Limb (tissue), 2 donors: ENCODE measurements at regions not wholly inside any gene's neighbourhood (a gene's known extent, or its start where the extent isn't known, plus 50 kb on each side); places are given as distances from the start of the nearest gene placed in this dataset.
"Not testable (repeated sequence)": the region's sequence is repeated elsewhere in the genome, so short reads cannot be mapped to it uniquely, and the experiment has no call there.

Experiments used
- DNase-seq, 2 donors: peaks; one replicate each; pipeline ENCODE4 v3.0.0-alpha.2; 2016; ENCODE audit errors: extremely low spot score in 2 of 2

GRCh38 chr7:41436139-41436538 is 266.8 kb downstream of the INHBA start:
- DNase-seq: no peak

GRCh38 chr7:41435020-41435419 is 267.9 kb downstream of the INHBA start:
- DNase-seq: not testable (repeated sequence)

DNA sequence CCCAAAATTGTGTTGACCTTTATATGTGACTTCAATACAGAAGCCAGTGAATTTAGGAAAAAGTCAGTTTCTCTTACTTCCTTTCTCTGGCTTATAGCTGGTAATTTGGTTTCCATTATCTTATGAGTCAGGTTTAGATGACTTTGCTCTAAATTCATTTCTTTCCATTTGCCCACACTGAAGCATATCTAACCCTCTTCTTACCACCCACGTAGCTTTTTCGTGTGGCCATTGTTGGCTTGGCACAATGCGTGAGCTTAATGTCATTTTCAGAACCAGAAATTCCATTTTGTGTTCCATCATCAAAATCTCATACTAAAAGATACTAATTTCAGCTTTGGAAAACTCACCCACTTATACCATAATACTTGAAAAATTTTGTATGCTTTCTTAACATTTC is 271.2 kb downstream of the INHBA start:
- DNase-seq: no peak

DNA sequence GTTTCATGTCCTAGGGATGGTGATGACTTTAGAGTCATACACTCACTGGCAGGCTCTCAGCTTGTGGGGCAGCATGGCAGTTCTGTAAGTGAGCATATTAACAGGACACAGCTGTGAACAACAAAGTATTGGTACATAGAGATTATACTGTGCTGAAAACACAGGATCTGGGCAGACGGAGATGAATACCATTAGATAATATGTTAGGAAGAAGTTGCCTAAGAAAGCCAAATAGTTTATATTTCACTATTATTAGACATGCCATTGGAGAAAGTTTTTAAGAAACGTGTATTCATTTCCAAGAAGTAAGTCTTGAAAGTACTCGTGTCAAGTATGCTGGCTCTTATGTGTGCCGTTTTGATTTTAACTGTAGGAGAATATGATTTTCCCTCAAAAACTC is 274.5 kb downstream of the INHBA start:
- no peak for DNase-seq

DNA sequence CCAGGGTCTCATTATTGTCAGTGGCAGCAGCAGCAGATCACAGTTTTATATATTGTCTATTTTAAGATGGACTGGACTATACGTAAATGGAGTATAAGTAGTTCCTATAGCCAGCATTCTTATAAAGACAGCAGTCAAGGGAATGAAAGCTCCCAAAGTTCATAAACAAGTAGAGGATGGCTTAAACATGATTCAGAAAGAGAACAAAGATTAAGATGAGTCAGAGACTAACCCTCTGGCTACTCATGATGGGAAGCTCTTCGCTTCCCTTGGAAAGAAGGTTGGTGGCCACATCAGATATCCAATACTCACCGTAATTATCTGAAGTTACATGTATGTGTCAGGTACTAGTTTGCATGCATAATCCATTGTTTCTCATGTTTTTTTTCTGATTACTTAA is 277.0 kb downstream of the INHBA start:
- no peak for DNase-seq

DNA sequence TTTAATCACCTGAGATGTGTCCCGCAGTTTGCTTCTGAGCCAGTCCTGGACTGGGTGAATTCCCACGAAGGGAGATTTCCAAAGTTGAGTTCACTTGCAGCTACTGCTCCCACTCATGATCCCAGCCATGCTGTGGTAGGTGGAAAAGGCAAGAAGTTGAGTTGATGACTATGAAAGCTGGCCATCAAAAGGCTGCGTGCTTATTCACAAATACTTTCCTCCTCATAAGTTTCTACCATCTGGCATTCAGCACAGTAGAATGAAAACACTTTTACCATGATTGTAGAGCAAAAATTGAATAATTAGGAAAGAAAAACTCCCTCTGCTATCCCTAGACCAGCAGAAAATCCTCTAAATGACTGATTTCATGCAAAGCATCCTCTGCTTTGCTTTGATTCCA is 281.8 kb downstream of the INHBA start:
- DNase-seq: no peak

GRCh38 chr7:41420421-41420820 is 282.5 kb downstream of the INHBA start:
- DNase-seq: peak in 1 of 2 donors; percentile 17

DNA sequence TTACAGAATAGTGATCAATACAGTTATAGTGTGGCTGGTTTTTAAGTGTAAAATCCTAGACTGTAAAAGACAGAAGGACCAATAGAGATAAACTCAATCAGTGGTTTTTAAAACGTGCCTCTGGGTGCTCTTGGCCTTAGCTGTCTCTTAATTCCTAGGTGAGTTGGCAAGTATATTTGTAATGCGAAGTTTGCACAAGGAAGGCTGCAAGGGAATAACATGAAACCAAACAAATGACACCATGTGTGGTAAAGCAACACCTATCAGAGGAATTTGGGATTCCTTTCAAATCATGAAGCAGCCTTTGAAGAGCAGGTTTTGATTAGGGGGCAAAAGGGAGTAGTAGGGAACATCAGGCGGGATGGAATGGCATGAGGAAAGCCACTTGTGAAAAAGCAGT is 284.6 kb downstream of the INHBA start:
- no peak for DNase-seq

DNA sequence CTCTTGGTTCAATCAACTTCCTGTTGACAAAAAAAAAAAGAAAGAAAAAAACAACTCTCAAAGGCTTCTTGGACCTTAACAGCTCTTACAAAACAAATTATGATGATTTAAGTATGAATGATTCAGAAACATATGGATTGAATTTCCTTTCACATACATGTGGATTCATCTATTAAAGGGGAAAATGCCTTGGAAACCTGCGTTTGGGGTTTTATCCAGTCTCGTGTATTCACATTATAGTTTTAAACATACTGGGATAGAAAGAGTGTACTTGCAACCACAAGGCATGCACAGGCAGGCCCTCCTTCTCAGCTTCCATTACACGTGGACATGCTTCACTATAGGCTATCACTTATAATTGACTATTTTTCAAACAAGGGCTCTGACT is 286.7 kb downstream of the INHBA start:
- DNase-seq: peak in 1 of 2 donors; percentile 37

DNA sequence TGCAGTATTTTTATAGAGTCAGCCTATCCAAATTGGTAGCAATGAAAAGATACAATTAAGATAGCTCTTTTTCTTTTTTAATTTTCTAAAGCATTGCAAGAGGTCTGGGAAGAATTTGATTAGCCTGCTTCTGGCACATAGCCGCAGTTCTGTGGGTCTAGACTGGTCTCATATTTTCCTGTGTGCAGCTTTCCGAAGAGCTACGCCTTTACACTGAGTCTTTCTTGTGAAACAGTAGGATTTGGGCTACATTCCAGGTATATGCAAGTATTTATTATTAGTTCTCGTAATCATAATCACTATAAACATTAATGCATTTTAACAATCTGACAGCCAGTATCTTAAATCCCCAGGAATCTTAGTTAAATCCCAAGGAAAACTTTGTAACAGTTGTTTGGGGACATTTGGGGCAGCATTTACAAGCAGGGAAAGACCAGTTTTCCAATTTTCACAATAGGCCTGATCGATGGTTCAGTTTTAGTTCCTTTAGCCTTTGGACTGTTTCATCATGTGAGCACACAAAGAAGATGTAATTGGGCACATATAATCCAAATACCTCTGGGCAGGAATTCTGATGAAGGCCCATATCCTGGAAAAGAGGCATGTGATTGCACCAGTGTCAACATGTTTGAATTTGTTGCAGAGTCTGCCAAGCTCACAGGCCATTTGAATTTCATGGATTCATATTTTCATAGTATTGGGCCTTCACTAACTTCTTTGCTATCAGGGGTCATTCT is 287.3 kb downstream of the INHBA start:
- no peak for DNase-seq

DNA sequence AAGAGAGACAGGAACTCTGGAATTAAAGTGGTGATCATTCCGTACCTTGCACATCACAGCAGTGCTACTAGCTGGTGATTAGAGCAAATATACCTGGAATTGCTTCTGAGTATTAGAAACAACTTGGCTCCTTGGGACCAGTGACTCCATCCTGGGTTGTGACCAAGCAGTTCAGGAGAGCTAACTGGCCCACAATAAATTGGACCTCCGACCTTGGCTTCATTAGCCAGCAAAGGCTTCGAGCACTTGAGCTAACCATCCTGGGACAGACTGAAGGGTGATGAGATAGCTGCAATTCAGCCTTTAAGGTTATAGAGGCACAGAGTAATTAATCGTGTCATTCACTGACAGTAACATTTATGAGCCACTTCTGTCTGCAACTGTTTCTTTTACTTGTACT is 287.8 kb downstream of the INHBA start:
- no peak for DNase-seq

DNA sequence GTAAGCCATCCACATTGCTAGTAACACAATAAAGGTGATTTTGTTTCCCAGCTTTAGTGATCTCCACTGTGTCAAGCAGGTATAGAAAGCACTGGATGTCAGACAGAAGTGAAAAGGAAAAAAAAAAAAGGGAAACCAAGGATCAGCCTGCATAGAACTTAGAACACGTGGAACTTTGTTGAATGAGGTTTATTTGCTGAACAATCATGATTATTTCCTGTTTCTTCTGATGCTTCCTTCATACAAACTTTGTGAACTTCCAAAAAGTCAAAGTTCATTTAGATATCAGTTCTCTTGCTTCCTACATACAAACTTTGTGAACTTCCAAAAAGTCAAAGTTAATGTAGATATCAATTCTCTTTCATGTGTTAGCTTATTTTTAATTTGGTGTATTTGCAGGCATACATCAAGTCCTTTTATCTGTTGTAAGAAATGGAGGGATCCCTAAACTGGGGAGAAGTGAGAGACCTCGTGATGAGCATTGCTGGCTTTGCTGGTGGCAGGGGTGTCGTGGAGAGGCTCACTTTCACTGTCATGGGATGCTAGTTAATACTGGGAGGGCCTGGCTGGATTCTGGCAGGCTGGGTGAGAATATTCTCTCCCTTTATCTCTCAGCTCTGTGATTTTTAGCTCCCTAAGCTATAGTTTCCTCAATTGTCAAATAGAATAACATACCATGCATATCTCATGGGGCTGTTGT is 298.4 kb downstream of the INHBA start:
- DNase-seq: no peak

DNA sequence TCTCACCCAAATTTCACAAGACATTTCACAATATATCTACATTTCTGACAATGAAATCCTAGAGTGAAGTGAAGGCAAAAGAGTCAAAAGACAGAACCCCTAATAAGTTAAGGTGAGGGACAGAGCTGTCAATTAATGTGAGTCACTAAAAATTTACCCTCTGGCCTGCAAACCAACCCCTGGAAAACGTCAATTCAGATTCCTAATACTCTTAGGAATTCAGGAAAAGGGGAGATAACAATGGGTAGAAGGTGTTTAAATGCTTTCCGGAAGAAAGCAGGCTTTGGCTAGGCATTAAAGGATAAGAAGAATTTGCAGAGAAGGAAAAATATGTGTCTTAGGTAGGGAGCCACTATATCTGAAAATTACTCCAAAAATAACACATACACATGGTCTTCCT is 299.6 kb downstream of the INHBA start:
- DNase-seq: no peak

DNA sequence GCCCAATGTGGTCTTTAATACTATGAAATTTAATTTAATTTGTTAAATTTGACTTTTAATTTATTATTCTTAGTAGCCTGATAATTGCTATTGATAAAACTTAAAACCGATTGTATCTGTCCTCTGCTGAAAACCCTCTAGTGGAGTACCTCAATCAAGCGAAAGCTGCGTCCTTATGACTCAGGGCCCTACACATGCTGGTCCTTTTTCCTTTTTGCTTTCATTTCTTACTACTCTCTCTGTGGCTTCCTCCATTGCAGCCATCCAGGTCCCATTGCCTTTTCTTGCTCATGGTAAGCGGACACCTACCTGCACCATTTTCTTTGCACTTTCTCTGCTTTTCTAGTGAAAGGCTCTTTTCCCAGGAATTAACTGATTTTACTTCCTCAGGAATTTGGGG is 301.1 kb downstream of the INHBA start:
- DNase-seq: no peak

DNA sequence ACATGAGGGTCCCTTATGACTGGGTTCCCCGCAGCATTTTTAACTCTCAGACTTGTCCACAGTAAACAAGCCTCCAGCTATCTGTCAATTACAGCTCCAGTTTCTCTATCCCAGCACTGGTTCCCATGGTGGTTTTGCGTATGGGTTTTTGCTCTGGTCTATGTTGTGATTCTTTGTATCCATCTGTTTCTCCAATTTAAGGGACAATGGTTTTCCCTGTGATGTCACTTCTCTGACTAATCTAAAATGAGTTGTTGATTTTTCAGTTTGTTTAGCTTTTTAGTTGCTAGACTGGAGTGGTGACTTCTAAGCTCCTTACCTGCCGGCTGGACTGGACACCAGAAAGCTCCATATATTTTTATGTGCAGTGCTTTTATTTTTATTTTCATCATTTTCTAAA is 303.7 kb downstream of the INHBA start:
- no peak for DNase-seq

DNA sequence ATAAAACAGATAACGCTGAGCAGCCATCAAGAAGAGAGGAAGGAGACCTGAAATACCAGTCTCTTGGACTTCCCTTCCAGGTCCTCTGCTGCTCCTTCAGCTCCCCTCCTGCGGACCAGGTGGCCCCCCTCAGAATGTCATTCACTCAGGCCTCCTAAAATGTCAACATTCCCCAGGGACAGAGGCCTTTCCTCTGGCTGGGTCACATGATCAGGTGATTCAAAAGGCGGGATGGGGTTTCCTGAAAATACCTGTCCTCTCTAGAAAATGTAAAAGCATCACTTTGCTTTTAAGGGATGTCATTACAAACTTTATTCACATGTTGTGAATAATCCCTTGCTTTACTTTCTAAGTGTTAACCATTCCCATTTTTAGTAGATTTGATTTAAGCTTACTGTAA is 311.1 kb downstream of the INHBA start:
- no peak for DNase-seq

- DNase-seq: not testable (repeated sequence)
Measured at GRCh38 chr7:41388933-41389332, 314.0 kb downstream of the INHBA start.

DNA sequence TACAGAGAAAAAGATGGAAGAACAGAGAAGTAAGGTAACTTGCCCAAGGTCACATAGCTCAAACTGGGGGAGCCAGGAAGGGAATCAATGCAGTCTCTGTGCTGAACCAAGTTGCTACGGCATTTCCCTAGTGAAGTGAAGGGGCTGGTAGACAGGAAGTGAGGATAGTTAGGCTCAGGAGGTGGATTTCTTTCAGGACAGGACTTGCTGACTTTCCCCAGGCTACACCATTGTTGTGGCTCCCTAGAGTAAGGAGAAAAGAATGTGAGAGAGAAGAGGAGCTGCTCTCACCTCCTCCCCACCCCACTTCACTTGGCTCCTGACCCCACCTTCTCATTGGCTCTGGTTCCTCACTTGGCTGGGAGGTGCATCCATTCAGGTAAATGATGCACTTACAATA is 316.9 kb downstream of the INHBA start:
- no peak for DNase-seq

GRCh38 chr7:41384418-41384817 is 318.5 kb downstream of the INHBA start:
- no peak for DNase-seq

GRCh38 chr7:41383596-41383995 is 319.3 kb downstream of the INHBA start:
- no peak for DNase-seq

DNA sequence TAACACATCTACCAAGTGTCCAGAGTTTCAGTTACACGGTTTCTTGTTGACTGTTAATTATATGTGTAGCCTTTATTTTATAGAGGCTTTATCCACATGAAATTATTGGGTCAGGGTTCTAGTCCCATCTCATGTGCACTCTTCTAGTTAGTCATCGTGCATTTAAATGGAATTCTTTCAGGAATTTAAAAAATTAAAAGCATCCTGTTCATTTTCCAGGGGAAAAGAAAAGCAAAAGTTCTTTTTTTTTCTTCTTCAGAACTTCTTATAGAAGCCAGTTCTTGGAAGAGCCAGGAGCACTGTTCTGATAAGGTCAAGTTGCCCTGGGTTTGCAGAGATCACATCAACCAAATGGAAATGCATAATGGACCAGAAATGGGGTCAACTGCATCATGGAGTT is 324.7 kb downstream of the INHBA start:
- DNase-seq: no peak

DNA sequence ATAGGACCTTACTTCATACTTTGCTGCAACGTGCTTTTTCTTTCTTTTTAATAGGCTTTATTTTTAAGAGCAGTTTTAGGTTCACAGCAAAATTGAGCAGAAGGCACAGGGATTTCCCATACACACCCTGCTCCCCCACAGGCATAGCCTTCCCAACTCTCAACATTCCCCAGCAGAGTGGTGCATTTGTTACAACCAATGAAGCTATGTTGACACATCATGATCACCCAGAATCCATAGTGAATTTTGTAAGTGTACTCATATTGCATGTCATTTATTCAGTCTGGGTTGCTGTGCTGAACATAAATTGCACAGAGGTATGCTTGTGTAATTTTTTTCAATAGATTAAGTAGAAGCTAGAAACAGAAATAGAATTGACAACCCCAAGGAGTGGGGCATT is 327.3 kb downstream of the INHBA start:
- no peak for DNase-seq

DNA sequence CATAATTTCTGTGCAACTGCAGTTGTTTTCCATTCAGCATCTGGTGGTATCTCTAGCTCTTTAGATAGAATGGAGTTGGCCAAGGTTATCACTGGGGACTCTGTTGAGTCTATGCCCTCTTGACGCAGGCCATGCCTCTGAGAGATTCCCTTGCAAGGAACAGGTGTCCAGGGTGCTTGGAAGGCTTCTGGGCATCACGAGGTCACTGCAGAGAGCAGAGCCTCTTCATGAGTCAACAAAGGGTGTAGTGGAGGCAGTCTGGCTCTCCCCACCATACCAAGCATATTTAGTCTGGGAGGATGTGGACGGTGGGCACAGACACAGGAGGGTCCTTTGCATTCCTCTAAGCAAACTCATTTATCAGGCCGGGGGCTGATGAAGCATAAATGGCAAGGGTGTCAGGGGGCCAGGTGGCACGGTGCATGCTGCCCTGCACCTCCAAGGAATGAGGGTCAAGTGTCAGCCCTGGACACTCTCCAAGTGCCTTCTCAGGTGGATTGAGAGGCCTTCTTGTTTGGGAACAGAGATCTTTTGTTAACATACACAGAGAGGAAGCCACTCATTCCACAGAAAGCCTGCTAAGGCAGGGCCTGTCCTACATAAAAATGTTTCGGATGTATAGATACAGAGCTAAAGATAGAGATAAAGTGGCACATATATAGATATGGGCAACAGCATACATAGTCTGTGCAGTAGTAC is 328.6 kb downstream of the INHBA start:
- no peak for DNase-seq
